ENCODE measurements at regions not wholly inside any gene's neighbourhood (a gene's known extent, or its start where the extent isn't known, plus 50 kb on each side); places are given as distances from the start of the nearest gene placed in this dataset.

DNA sequence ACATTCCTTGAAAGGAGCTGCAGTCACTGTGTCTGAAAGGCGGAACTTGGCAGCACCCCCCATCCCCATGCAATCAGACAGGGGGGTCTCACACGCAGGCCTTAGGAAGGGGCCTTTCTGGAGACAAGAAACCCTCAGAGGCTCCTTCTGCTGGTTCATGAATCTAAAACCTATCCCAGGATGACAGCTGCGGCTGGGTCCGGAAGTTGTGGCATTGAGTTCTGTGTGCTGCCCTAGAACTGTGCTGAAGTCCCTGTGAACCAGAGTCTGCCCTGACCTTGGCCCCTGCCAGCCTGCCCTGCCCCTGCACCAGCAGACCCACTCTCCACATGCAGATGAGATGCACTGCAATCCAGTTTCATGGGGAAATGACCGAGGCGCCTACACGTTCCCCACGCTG lies 268.0 kb downstream of the CTTN start:
- Histone ChIP-seq H3K4me3 (ENCODE audit: low read depth, low read length, poor library complexity, severe bottlenecking) (no peak overlapping the region), H3K4me1 (ENCODE audit: insufficient read depth, low read length, poor library complexity, severe bottlenecking) (peaks cover 11% of the 10 kb centered on the region), H3K27me3 (replicated peaks; ENCODE audit: insufficient read depth, low read depth, low read length, poor library complexity) (peaks cover 48% of the 10 kb centered on the region), H3K9me3 (ENCODE audit: low read depth, low read length, poor library complexity, severe bottlenecking) (no peaks in the 10 kb centered on the region), H3K36me3 (ENCODE audit: insufficient read depth, low read length, poor library complexity, severe bottlenecking) (no peaks in the 10 kb centered on the region), H3K27ac (ENCODE audit: low read depth, low read length, poor library complexity, severe bottlenecking) (no peak overlapping the region)
- no peak for TF ChIP-seq EZH2 (IDR thresholded peaks at IDR 0.05; ENCODE audit: borderline replicate concordance, low read depth, low read length, poor library complexity, severe bottlenecking)
- TF ChIP-seq, protein P1, sequence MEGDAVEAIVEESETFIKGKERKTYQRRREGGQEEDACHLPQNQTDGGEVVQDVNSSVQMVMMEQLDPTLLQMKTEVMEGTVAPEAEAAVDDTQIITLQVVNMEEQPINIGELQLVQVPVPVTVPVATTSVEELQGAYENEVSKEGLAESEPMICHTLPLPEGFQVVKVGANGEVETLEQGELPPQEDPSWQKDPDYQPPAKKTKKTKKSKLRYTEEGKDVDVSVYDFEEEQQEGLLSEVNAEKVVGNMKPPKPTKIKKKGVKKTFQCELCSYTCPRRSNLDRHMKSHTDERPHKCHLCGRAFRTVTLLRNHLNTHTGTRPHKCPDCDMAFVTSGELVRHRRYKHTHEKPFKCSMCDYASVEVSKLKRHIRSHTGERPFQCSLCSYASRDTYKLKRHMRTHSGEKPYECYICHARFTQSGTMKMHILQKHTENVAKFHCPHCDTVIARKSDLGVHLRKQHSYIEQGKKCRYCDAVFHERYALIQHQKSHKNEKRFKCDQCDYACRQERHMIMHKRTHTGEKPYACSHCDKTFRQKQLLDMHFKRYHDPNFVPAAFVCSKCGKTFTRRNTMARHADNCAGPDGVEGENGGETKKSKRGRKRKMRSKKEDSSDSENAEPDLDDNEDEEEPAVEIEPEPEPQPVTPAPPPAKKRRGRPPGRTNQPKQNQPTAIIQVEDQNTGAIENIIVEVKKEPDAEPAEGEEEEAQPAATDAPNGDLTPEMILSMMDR (conservative IDR thresholded peaks at IDR 0.05; ENCODE audit: low read depth, low read length) = no peak
- DNase-seq (ENCODE audit: low spot score) = no peak
- intact Hi-C loops (cut with micrococcal nuclease; ENCODE audit: unreplicated experiment) = no loop called here
- ChIA-PET POLR2A (ENCODE audit: low non-redundant PET) (no interaction called here), CTCF (no interaction called here)
- BruUV-seq (replicated peaks) = no TSS peak

DNA sequence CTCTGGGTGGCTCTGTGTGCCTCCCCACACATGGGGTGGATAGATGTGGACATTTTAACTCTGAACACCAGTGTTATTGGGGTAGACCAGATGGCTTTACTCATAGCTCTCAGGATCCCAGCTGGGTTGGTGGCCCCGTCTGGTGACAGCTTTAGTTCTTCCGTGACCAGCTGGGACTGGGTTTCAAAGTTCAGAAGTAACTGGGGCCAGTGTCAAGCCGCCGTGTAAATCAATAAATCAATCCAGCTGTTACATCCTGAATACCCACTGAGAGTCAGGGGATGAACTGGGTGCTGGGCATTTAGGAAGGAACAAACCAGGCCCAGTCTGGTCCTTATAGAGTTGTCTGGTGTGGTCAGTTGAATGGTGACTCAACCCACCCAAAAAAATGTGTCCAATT lies 269.4 kb downstream of the CTTN start:
- Histone ChIP-seq H3K4me1 (ENCODE audit: insufficient read depth, low read length, poor library complexity, severe bottlenecking) (peaks cover 14% of the 10 kb centered on the region), H3K36me3 (ENCODE audit: insufficient read depth, low read length, poor library complexity, severe bottlenecking) (no peaks in the 10 kb centered on the region), H3K9me3 (ENCODE audit: low read depth, low read length, poor library complexity, severe bottlenecking) (no peaks in the 10 kb centered on the region), H3K27me3 (replicated peaks; ENCODE audit: insufficient read depth, low read depth, low read length, poor library complexity) (peaks cover 33% of the 10 kb centered on the region), H3K4me3 (ENCODE audit: low read depth, low read length, poor library complexity, severe bottlenecking) (no peak overlapping the region), H3K27ac (ENCODE audit: low read depth, low read length, poor library complexity, severe bottlenecking) (no peak overlapping the region)
- intact Hi-C loops (cut with micrococcal nuclease; ENCODE audit: unreplicated experiment) = no loop called here
- BruUV-seq (replicated peaks) = no TSS peak
- TF ChIP-seq EZH2 (IDR thresholded peaks at IDR 0.05; ENCODE audit: borderline replicate concordance, low read depth, low read length, poor library complexity, severe bottlenecking) = no peak
- DNase-seq (ENCODE audit: low spot score) = no peak
- POLR2A ChIA-PET (ENCODE audit: low non-redundant PET) = no interaction called here
- CTCF ChIA-PET = no interaction called here

DNA sequence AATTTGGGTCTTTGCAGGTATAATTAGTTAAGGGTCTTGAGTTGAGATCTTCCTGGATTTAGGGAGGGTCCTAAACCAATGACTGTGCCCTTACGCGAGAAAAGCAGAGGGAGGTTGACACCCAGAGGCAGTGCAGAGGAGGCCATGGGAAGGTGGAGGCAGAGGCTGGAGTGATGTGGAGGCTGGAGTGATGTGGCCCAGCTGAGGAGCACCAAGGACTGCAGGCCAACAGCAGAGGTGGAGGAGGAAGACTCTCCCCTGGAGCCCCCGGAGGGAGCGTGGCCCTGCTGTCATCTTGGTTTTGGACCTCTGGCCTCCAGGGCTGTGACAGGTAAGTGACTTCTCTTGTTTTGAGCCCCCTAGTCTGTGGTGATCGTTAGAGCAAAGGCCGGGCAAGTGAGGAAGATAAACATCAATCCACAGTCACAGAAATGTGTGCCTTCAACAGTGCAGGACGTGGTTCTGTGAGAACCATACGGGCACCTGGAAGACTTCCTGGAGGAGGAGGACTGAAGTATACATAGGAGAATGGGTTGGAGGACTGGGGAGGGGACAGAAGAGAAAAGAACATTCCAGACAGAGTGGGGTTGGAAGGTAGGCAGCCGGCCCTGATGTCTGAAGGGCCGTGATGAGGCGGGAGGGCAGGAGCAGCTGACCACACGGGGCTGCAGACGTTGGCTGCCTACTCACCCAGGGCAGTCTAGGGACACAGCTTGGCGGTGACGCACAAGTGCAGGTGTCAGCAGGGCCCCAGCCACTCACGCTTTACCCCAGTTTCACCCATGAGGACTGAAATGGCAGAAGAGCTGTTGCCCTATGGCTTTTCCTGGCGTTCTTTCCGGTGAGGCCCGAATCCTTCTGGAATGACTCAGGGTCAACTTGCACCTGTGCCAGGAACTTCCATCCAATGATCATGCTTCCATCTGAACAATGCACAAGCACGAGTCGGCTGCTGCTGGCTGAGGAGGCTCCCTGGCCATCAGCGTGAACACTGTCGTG lies 270.2 kb downstream of the CTTN start:
- TF ChIP-seq EZH2 (IDR thresholded peaks at IDR 0.05; ENCODE audit: borderline replicate concordance, low read depth, low read length, poor library complexity, severe bottlenecking) = no peak
- TF ChIP-seq, protein P1 (conservative IDR thresholded peaks at IDR 0.05; ENCODE audit: low read depth, low read length) = no peak
- no peaks in the 10 kb centered on the region for H3K36me3 ChIP-seq (ENCODE audit: insufficient read depth, low read length, poor library complexity, severe bottlenecking)
- POLR2A ChIA-PET (ENCODE audit: low non-redundant PET) = no interaction called here
- intact Hi-C loops (cut with micrococcal nuclease; ENCODE audit: unreplicated experiment) = no loop called here
- BruUV-seq (replicated peaks) = no TSS peak
- no peak overlapping the region for H3K4me3 ChIP-seq (ENCODE audit: low read depth, low read length, poor library complexity, severe bottlenecking)
- H3K4me1 ChIP-seq (ENCODE audit: insufficient read depth, low read length, poor library complexity, severe bottlenecking) = peaks cover 14% of the 10 kb centered on the region
- DNase-seq (ENCODE audit: low spot score) = no peak
- H3K27ac ChIP-seq (ENCODE audit: low read depth, low read length, poor library complexity, severe bottlenecking) = no peak overlapping the region
- H3K27me3 ChIP-seq (replicated peaks; ENCODE audit: insufficient read depth, low read depth, low read length, poor library complexity) = peaks cover 26% of the 10 kb centered on the region
- no peaks in the 10 kb centered on the region for H3K9me3 ChIP-seq (ENCODE audit: low read depth, low read length, poor library complexity, severe bottlenecking)
- CTCF ChIA-PET = no interaction called here

Data from A673 (cell line).